A673 (cell line): ENCODE measurements at regions not wholly inside any gene's neighbourhood (a gene's known extent, or its start where the extent isn't known, plus 50 kb on each side); places are given as distances from the start of the nearest gene placed in this dataset.

Source experiments
- BruUV-seq: library from RNA; stranded (reverse); fragments of 400-500 nt; replicated peaks from 2 replicates; lab custom pipeline; 2021; lab: Mats Ljungman, UMichigan
- CTCF ChIA-PET: fragments of 300-600 bp; sonication (Branson Sonifier 250); formaldehyde crosslinking; loops from one replicate; lab custom pipeline; 2022; ENCODE audit warnings: antibody characterized with exemption; lab: Charles Lee
- POLR2A ChIA-PET: fragments of 300-600 bp; sonication (Branson Sonifier 250); formaldehyde crosslinking; loops from one replicate; lab custom pipeline; 2022; ENCODE audit warnings: antibody characterized with exemption; ENCODE audit not compliant: low non-redundant PET; lab: Charles Lee
- DNase-seq: peaks from one replicate; pipeline ENCODE4 v3.0.0-alpha.2; 2015; ENCODE audit warnings: low spot score
- H3K27ac ChIP-seq: fragments of 200-600 bp; sonication (generic); 2 replicates; pipeline ENCODE4 v1.5.1; 2016; ENCODE audit warnings: mixed run types, low read depth, mild to moderate bottlenecking, mixed read lengths, antibody characterized with exemption, low read length; ENCODE audit not compliant: poor library complexity, severe bottlenecking
- H3K27me3 ChIP-seq: fragments of 200-600 bp; sonication (generic); replicated peaks from 2 replicates; pipeline ENCODE4 v1.6.1; 2017; ENCODE audit warnings: mixed run types, low read depth, mild to moderate bottlenecking, mixed read lengths, antibody characterized with exemption, low read length; ENCODE audit not compliant: insufficient read depth, poor library complexity
- H3K36me3 ChIP-seq: fragments of 200-600 bp; sonication (generic); 2 replicates; pipeline ENCODE4 v1.6.1; 2016; ENCODE audit warnings: mixed run types, mild to moderate bottlenecking, mixed read lengths, antibody characterized with exemption, low read length; ENCODE audit not compliant: insufficient read depth, poor library complexity, severe bottlenecking
- H3K4me1 ChIP-seq: fragments of 200-600 bp; sonication (generic); 2 replicates; pipeline ENCODE4 v1.6.1; 2017; ENCODE audit warnings: mixed run types, mild to moderate bottlenecking, mixed read lengths, antibody characterized with exemption, low read length; ENCODE audit not compliant: insufficient read depth, poor library complexity, severe bottlenecking
- H3K4me3 ChIP-seq: fragments of 200-600 bp; sonication (generic); 2 replicates; pipeline ENCODE4 v1.5.1; 2016; ENCODE audit warnings: low read depth, mixed run types, mild to moderate bottlenecking, mixed read lengths, low read length; ENCODE audit not compliant: poor library complexity, severe bottlenecking
- H3K9me3 ChIP-seq: fragments of 200-600 bp; sonication (generic); 2 replicates; pipeline ENCODE4 v1.6.1; 2016; ENCODE audit warnings: mixed run types, low read depth, mild to moderate bottlenecking, mixed read lengths, antibody characterized with exemption, low read length; ENCODE audit not compliant: poor library complexity, severe bottlenecking
- EZH2 ChIP-seq: fragments of 200-600 bp; sonication (generic); IDR thresholded peaks from 2 replicates; pipeline ENCODE4 v1.6.1; 2017; ENCODE audit warnings: borderline replicate concordance, low read depth, mild to moderate bottlenecking, mixed read lengths, antibody characterized with exemption, low read length; ENCODE audit not compliant: poor library complexity, severe bottlenecking
- intact Hi-C: fragments of 100-400 bp; cut with micrococcal nuclease; formaldehyde crosslinking; loops from one replicate; pipeline ENCODE4 v1.10.0; 2022; ENCODE audit not compliant: unreplicated experiment
- TF ChIP-seq, protein P1 (sequence below): fragments of 300-800, 200-600 bp; sonication (generic); conservative IDR thresholded peaks from 2 replicates; pipeline ENCODE4 v1.5.1; 2017; ENCODE audit warnings: low read depth, mild to moderate bottlenecking, antibody characterized with exemption, low read length, moderate library complexity, mixed read lengths

DNA sequence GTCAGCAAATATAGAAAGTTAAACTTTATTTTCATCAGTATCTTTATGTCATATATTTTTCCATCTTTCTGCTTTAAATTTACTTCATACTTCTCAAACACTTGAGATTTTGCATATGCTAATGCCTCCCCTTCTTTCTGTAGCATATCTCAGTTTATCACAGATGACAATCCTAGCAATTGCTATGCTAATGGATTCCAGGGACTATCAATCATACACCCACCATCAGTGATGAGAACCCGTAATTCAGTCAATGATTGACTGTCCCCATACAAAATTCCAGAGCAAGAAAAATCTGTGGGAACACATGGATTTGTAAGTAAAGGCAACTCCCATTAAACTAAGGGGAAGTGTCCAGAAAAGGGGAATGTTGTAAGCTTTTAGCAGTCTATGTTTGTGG is 432.4 kb upstream of the SEMA3D start:
- ChIA-PET POLR2A (no interaction called here), CTCF (no interaction called here)
- no peak for DNase-seq
- H3K4me1 ChIP-seq = no peaks in the 10 kb centered on the region
- no peaks in the 10 kb centered on the region for H3K36me3 ChIP-seq
- intact Hi-C loops = no loop called here
- no peaks in the 10 kb centered on the region for H3K27me3 ChIP-seq
- no TSS peak for BruUV-seq
- no peaks in the 10 kb centered on the region for H3K9me3 ChIP-seq
- no peak overlapping the region for H3K27ac ChIP-seq
- no peak overlapping the region for H3K4me3 ChIP-seq
- TF ChIP-seq EZH2 = no peak
- TF ChIP-seq, protein P1, sequence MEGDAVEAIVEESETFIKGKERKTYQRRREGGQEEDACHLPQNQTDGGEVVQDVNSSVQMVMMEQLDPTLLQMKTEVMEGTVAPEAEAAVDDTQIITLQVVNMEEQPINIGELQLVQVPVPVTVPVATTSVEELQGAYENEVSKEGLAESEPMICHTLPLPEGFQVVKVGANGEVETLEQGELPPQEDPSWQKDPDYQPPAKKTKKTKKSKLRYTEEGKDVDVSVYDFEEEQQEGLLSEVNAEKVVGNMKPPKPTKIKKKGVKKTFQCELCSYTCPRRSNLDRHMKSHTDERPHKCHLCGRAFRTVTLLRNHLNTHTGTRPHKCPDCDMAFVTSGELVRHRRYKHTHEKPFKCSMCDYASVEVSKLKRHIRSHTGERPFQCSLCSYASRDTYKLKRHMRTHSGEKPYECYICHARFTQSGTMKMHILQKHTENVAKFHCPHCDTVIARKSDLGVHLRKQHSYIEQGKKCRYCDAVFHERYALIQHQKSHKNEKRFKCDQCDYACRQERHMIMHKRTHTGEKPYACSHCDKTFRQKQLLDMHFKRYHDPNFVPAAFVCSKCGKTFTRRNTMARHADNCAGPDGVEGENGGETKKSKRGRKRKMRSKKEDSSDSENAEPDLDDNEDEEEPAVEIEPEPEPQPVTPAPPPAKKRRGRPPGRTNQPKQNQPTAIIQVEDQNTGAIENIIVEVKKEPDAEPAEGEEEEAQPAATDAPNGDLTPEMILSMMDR = no peak

DNA sequence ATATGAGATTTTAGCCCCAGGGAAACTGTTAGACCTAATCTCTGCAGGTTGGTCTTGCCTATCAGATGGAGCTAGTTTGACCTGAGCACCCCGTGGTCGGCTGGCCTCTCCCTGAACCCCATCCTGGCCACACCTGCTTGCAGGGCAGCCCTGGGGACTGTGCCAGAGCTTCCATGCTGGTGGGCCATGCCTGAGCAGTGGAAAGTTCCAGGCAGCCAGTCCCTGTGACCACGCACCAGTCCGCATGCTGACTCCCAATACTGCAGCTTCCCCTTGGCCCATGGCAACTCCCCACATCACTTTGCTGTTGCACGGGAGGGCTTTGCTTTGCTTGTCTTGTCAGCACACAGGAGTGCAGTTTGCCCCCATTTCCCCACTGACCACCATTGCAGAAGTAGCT is 427.8 kb upstream of the SEMA3D start:
- no TSS peak for BruUV-seq
- POLR2A ChIA-PET = no interaction called here
- DNase-seq = no peak
- Histone ChIP-seq H3K4me3 (no peak overlapping the region), H3K36me3 (no peaks in the 10 kb centered on the region), H3K4me1 (no peaks in the 10 kb centered on the region), H3K9me3 (no peaks in the 10 kb centered on the region), H3K27ac (no peak overlapping the region), H3K27me3 (no peaks in the 10 kb centered on the region)
- CTCF ChIA-PET = no interaction called here
- TF ChIP-seq EZH2 = no peak
- TF ChIP-seq, protein P1 = no peak
- intact Hi-C loops = no loop called here

DNA sequence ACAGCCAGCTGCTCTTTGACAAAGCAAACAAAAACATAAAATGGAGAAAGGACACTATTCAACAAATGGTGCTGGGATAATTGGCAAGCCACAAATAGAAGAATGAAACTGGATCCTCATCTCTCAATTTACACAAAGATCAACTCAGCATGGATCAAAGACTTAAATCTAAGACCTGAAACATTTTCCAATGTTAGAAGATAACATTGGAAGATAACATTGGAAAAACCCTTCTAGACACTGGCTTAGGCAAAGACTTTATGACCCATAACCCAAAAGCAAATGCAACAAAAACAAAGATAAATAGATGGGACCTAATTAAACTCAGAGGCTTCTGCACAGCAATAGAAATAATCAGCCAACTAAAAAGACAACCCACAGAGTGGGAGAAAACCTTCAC is 425.7 kb upstream of the SEMA3D start:
- Histone ChIP-seq H3K36me3 (no peaks in the 10 kb centered on the region), H3K27ac (no peak overlapping the region), H3K4me1 (no peaks in the 10 kb centered on the region), H3K9me3 (no peaks in the 10 kb centered on the region), H3K4me3 (no peak overlapping the region), H3K27me3 (no peaks in the 10 kb centered on the region)
- TF ChIP-seq, protein P1 = no peak
- TF ChIP-seq EZH2 = no peak
- CTCF ChIA-PET = no interaction called here
- no peak for DNase-seq
- POLR2A ChIA-PET = no interaction called here
- BruUV-seq = no TSS peak
- intact Hi-C loops = no loop called here
